ENCODE measurements at regions not wholly inside any gene's neighbourhood (a gene's known extent, or its start where the extent isn't known, plus 50 kb on each side); places are given as distances from the start of the nearest gene placed in this dataset.

DNA sequence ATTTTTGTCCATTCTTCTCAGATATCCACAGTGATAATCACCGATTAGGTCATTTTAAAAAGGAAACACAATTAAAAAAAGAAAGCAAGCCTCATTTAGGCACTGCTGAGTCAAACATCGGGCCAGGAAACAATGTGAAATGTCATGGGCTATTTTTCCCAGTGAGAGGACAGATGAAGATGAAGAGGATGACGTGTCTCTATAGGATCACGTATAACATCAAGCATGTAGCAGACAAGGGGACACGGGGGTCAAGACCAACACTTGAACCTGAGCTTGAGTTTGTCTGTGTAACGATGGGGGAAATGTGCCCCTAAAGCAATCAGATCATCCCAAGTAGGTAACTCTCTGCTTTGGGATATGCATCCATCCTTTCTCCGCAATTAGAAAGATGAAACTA lies 553.2 kb downstream of the CD83 start:
- no peak for DNase-seq (ENCODE audit: low read depth)

DNA sequence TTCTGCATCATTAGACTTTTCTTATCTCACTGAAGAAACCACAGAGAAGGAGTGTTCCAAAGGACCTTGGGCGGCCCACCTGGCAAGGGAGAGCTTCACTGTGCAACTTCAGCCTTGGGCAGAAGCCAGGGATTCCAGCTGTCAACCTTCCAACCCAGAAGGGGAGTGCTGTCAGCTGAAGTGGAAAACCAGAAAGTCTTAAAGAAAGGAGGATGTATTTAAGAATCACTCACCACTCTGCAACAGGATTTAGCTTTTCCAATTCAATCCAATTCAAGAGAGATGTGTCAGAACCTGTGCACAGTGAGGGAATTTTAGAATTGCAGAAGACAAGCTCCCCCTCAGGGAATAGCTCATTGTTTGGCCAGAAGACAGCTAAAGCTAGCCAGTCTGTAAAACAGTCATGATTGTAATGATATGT lies 553.7 kb downstream of the CD83 start:
- DNase-seq (ENCODE audit: low read depth), result no peak

- DNase-seq (ENCODE audit: low read depth), result no peak
Measured at GRCh38 chr6:14671937-14672336, 554.4 kb downstream of the CD83 start.

DNA sequence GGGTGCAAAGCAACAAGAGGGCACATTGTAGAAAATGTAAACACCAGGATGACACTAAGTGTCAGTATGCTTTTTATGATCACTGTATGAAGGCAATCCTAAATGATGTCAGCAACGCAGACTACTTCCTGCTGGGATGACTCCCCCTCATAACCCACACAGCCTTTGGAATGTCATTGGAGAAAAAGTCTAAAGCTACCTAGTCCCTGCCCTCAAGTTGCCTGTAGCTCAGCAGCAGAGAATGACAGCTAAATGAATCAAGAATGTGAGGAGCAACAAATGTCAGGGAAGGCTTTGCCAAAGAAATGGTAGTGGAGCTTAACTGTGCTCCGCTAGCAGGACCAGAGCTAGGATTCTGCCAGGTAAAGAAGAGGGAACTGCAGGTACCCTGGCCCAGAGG lies 555.6 kb downstream of the CD83 start:
- DNase-seq (ENCODE audit: low read depth), result no peak

- no peak for DNase-seq (ENCODE audit: low read depth)
Measured at GRCh38 chr6:14674458-14674857, 556.9 kb downstream of the CD83 start.

DNA sequence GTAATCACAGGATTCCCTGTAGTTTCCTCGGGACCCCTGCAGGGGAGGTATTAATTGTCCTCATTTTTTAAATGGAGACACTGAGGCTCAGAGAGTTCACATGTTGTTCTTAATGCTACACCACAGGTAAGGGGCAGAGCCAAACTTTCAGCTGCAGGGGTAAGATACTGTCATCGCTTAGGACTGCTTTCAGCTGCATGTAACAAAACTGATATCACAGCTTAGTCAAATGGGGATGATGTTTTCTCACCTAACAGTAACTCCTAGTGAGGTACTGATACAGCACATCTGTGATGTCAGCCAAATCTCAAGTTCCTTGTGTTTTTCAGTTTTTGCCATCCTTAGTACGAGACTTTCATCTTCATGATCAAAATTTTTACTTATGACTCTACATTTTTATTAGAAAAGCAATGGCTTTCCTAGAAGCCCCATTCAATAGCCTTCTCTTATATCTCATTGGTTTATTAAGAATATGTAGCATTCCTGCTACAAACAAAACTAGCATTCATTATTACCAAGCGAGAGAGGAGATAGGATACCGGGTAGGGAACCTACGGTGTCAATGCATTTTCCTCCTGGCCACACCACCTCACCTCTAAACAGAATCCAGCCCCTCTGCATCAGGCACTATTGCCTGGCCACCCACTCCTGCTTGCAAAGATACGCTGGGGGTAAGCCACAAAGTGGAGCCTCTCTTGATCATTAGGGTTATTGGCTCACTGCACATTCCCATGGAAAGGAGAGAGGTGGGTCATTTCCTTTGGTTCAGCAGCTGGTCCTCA lies 557.5 kb downstream of the CD83 start:
- DNase-seq (ENCODE audit: low read depth), result no peak

DNA sequence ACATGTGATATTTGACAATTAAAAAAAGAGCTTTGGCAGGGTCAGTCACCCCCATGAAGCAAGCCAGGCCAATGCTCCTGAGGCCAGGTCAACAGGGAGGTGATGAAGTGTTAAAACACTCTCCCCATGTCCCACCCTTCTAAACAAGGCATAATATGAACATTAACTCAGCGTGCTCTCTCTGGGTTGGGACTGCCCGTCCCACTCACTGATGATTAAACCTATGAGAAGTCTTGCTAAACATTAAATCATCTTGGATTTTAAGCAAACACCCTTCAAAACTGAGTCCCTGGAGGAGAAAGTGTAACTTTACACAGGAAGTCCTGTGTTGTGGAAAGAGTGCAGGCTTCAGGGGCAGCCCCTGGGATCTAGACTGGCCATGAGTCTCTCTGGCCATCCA lies 558.5 kb downstream of the CD83 start:
- DNase-seq (ENCODE audit: low read depth), result no peak

GRCh38 chr6:14676977-14677781 lies 559.6 kb downstream of the CD83 start:
- DNase-seq (ENCODE audit: low read depth), result no peak

DNA sequence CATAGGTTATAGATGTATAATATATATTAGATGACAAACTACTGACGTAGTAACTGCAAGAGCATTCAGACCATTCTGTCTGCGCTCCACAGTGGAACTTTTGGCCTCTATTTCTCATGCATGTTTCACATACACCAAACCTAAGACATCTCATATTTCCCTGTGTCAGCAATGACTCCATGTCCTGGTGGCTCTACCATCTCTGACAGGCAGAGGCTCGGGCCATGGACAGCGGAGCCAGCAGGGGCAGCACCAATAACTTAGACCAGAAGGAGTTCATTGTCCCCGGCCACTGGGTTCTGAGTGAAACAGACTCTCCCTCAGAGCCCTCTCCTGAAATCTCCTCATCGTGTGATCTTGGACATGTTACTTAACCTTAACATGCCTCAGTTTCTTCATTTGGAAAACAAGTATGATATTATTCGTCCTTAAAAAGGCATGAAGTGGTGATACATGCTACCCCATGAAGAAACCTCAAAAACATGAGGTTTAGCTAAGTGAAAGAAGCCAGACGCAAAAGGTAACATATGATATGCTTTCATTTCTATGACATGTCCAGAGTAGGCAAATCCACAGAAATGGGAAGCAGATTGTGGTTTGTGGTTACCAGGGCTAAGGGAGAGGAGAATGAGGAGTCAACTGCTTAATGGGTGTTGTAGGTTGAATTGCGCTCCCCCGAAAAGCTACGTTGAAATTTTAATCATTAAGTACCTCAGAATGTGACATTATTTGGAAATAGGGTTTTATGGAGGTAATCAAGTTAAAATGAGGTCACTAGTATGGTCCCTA lies 564.0 kb upstream of the JARID2 start:
- DNase-seq (ENCODE audit: low read depth), result no peak

GRCh38 chr6:14682812-14683211 lies 563.1 kb upstream of the JARID2 start:
- DNase-seq (ENCODE audit: low read depth), result no peak

- no peak for DNase-seq (ENCODE audit: low read depth)
Measured at GRCh38 chr6:14689639-14690038, 556.2 kb upstream of the JARID2 start.

DNA sequence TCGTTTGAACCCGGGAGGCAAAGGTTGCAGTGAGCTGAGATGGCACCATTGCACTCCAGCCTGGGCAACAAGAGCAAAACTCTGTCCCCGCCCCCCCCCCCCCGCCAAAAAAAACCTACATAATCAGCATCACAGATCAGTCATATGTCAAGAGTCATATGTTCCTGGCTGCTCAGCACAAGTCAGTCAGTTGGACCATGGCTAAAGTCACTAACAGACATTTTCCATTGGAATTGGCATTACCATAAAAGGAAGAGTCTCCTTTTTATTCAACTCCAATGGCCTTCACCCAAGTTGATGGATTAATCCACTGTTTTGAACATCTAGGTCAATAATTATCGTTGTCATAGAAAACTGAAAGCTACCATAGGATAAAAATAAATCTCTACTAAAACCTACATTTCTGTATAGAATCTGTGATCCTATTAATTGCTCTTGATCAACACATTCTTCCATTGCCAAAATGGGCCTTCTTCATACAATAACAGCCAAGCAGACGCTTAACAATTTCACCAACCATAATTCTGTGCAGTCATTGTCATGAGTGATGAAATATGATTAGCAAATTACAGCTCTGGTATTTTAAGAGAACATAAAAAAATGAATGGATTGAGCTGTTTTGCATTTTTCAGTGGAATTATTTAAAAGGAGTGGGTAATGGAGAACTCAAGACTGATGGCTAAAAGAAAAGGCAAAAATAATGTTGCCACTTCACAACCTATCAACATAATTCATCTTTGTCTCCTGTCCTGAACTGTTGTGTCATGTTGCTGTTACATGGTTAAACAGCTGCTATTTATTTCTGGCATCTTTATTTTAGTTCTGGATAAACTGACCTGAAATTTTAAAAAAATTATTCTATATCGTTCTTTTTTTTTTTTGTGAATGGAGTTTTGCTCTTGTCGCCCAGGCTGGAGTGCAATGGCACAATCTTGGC lies 555.5 kb upstream of the JARID2 start:
- no peak for DNase-seq (ENCODE audit: low read depth)

- no peak for DNase-seq (ENCODE audit: low read depth)
Measured at GRCh38 chr6:14692208-14692607, 553.7 kb upstream of the JARID2 start.

DNA sequence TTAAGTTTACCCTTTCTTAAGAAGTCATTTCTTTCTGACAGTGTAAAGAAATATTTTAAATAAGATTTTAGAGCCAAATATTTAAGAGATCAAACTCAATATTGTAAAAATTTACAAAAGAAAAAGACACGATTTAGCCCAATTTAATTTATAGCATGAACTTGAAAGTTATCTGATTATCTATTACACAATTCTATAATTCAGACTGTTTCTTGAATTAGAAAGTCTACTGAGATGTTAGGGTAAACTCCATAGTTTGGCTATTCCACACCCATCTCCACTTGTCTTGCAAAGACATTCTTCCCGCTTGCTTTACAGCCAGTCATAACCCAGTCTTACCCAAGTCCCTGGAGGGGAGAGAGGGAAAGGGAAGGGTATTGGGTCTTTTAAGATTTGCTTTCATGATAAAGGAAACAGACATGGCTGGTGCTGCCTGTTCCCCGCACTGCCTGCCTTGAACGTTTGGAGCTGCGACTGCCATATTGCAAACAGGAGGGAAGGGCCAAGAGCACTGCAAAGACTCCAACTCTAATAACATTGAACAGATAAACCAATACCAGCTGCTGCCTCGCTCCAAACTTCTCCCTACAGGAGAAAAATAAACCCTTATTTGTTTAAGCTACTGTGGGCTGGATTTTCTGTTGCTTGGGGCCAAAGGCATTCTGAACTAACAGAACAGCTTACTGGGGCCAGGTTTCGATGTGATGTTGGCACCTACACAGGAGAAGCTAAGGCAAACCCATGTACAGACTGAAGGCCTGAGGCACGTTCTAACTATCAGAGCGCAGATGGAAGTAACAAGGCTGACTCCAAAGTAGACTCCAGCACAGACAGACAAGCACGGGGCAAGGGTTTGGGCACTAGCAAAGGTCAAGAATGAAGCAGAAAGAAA lies 552.3 kb upstream of the JARID2 start:
- DNase-seq (ENCODE audit: low read depth), result no peak

DNA sequence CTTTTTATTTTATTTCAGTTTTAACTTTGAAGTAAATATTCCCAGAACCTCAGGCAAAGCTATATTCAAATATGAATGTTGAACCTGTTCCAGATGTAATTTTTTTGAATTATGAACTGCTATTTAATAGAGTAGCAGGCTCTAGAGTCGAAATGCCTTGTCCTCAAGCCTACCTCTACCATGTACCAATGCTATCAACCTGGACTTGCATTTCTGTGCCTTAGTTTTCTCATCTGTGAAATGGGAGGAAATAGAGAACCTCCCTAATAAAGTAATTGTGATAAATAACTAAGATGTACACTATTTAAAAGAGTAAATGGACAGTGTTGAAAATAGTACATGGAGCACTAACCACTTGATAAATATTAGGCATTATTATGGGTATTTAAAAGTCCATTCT lies 551.6 kb upstream of the JARID2 start:
- no peak for DNase-seq (ENCODE audit: low read depth)

- no peak for DNase-seq (ENCODE audit: low read depth)
Measured at GRCh38 chr6:14695579-14695978, 550.3 kb upstream of the JARID2 start.

DNA sequence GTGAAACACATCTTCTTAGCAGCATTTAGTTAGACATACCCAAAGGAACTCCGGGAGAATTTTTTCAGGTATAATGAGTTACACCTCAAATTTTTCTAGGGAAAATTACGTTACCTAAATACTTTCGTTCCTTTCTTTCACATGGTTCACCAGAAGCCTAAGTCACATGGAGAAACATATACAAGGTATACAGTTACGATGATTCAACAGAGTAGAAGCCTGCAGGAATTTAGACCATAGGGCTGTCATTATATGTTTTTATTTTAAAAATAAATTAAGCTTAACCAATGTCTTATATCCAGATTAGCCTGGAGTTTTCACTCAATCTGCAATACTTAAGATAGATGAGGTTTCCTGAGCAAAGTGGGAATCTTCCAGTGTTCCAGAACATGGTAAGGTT lies 549.5 kb upstream of the JARID2 start:
- no peak for DNase-seq (ENCODE audit: low read depth)

DNA sequence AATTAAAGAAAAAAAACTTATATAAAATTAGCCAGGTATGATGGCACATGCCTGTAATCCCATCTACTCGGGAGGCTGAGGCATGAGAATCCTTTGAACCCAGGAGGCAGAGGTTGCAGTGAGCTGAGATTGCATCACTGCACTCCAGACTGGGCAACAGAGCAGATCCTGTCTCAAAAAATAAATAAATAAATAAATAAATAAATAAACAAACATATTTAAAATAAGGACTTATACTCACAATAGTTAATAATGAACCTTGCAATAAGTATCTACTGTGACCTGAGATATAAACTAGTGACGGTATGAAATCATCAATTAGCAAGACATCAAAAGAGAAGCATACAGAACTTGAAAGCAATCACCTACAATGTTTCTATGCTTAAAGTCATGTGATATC lies 548.4 kb upstream of the JARID2 start:
- no peak for DNase-seq (ENCODE audit: low read depth)

GRCh38 chr6:14699803-14700601 lies 545.9 kb upstream of the JARID2 start:
- DNase-seq (ENCODE audit: low read depth), result no peak

DNA sequence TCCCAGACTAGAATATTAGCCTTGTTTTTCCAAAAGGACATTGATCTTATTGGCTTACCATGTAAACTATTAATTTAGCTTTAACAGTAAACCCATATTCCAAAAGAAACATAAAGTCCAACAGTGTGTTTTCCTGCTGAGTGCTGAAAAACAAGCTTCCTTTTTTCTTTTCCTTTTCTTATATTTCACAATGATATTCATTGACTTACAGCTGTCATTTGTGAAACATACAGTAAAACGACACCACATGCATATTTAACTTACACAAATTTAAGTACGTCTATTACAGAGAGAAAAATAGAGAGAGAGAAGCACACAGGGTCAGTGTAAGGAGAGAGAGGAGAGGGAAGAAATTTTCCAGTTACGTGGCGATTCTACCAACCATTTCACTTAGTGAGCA lies 543.9 kb upstream of the JARID2 start:
- DNase-seq (ENCODE audit: low read depth), result no peak
